GM20431 (cell line): ENCODE measurements at regions not wholly inside any gene's neighbourhood (a gene's known extent, or its start where the extent isn't known, plus 50 kb on each side); places are given as distances from the start of the nearest gene placed in this dataset.

ENCODE experiments used
- in situ Hi-C: fragments of 300-500 bp; cut with MseI, MboI; formaldehyde crosslinking; loops from one replicate; pipeline ENCODE4 v1.15.0; 2020; ENCODE audit warnings: low sequenced_read_pairs; ENCODE audit not compliant: unreplicated experiment

- in situ Hi-C loops = no loop called here
These were observed 149.0 kb upstream of the UNC5B start for GRCh38 chr10:71063401-71063800.

- in situ Hi-C loops = no loop called here
These were observed 147.8 kb upstream of the UNC5B start for GRCh38 chr10:71064413-71065118.

GRCh38 chr10:71065659-71066058 lies 146.7 kb upstream of the UNC5B start:
- in situ Hi-C loops = no loop called here

GRCh38 chr10:71066600-71066999 lies 145.8 kb upstream of the UNC5B start:
- in situ Hi-C loops = no loop called here

GRCh38 chr10:71067098-71067740 lies 145.2 kb upstream of the UNC5B start:
- in situ Hi-C loops = no loop called here

- in situ Hi-C loops = no loop called here
These were observed 143.5 kb upstream of the UNC5B start for GRCh38 chr10:71068861-71069271.

- in situ Hi-C loops = no loop called here
These were observed 142.3 kb upstream of the UNC5B start for GRCh38 chr10:71069909-71070666.

- in situ Hi-C loops = no loop called here
These were observed 141.6 kb upstream of the UNC5B start for GRCh38 chr10:71070741-71071140.

GRCh38 chr10:71072131-71072822 lies 140.1 kb upstream of the UNC5B start:
- in situ Hi-C loops = no loop called here

- in situ Hi-C loops = no loop called here
These were observed 139.6 kb upstream of the UNC5B start for GRCh38 chr10:71072823-71073210.

GRCh38 chr10:71073451-71074175 lies 138.8 kb upstream of the UNC5B start:
- in situ Hi-C loops = no loop called here

GRCh38 chr10:71074176-71074755 lies 138.1 kb upstream of the UNC5B start:
- in situ Hi-C loops = no loop called here

- in situ Hi-C loops = no loop called here
These were observed 137.1 kb upstream of the UNC5B start for GRCh38 chr10:71075086-71075758.

- in situ Hi-C loops = no loop called here
These were observed 136.5 kb upstream of the UNC5B start for GRCh38 chr10:71075759-71076472.

GRCh38 chr10:71076473-71077142 lies 135.8 kb upstream of the UNC5B start:
- in situ Hi-C loops = no loop called here

GRCh38 chr10:71077143-71077581 lies 135.2 kb upstream of the UNC5B start:
- in situ Hi-C loops = no loop called here

GRCh38 chr10:71077796-71078453 lies 134.4 kb upstream of the UNC5B start:
- in situ Hi-C loops = no loop called here
